HUDEP-2 (cell line): ENCODE measurements at regions not wholly inside any gene's neighbourhood (a gene's known extent, or its start where the extent isn't known, plus 50 kb on each side); places are given as distances from the start of the nearest gene placed in this dataset.
"Not testable (repeated sequence)": the region's sequence is repeated elsewhere in the genome, so short reads cannot be mapped to it uniquely, and the experiment has no call there.

Experiments used
- DNase-seq, 76 experiments: peaks; one replicate each; lab custom pipeline; 2025; ENCODE audit not compliant: unreplicated experiment in 76 of 76; lab: John Stamatoyannopoulos, UW

- DNase-seq, result no peak
These were observed 1120.0 kb upstream of the ATXN8OS start for GRCh38 chr13:68987585-68987984.

GRCh38 chr13:68984688-68985319, 1122.8 kb upstream of the ATXN8OS start:
- no peak for DNase-seq

GRCh38 chr13:68982961-68983619, 1124.5 kb upstream of the ATXN8OS start:
- DNase-seq, result no peak

GRCh38 chr13:68976287-68976686, 1131.3 kb upstream of the ATXN8OS start:
- DNase-seq, result no peak

GRCh38 chr13:68970532-68970931, 1137.1 kb upstream of the ATXN8OS start:
- no peak for DNase-seq

- DNase-seq, result no peak
These were observed 1159.0 kb upstream of the ATXN8OS start for GRCh38 chr13:68948586-68948985.

- no peak for DNase-seq
These were observed 1163.4 kb upstream of the ATXN8OS start for GRCh38 chr13:68944272-68944671.

- no peak for DNase-seq
These were observed 1167.6 kb upstream of the ATXN8OS start for GRCh38 chr13:68940049-68940448.

GRCh38 chr13:68938639-68939038, 1169.0 kb upstream of the ATXN8OS start:
- DNase-seq, result no peak

GRCh38 chr13:68929075-68929745, 1178.4 kb upstream of the ATXN8OS start:
- DNase-seq, result no peak

- no peak for DNase-seq
These were observed 1180.1 kb upstream of the ATXN8OS start for GRCh38 chr13:68927387-68928026.

GRCh38 chr13:68923995-68924394, 1183.6 kb upstream of the ATXN8OS start:
- no peak for DNase-seq

- DNase-seq, result no peak
These were observed 1198.7 kb upstream of the ATXN8OS start for GRCh38 chr13:68908879-68909278.

- DNase-seq, result no peak
These were observed 1202.4 kb upstream of the ATXN8OS start for GRCh38 chr13:68905186-68905585.

GRCh38 chr13:68897331-68897928, 1210.2 kb upstream of the ATXN8OS start:
- no peak for DNase-seq

- DNase-seq, result no peak
These were observed 1211.9 kb upstream of the ATXN8OS start for GRCh38 chr13:68895696-68896095.

- not testable (repeated sequence) for DNase-seq
These were observed 1213.9 kb upstream of the ATXN8OS start for GRCh38 chr13:68893721-68894120.

GRCh38 chr13:68892596-68892995, 1215.0 kb upstream of the ATXN8OS start:
- DNase-seq, result not testable (repeated sequence)

- DNase-seq, result not testable (repeated sequence)
These were observed 1217.5 kb upstream of the ATXN8OS start for GRCh38 chr13:68890101-68890500.

- no peak for DNase-seq
These were observed 1218.8 kb upstream of the ATXN8OS start for GRCh38 chr13:68888832-68889231.

- no peak for DNase-seq
These were observed 1235.3 kb upstream of the ATXN8OS start for GRCh38 chr13:68872338-68872737.
